ENCODE measurements at regions not wholly inside any gene's neighbourhood (a gene's known extent, or its start where the extent isn't known, plus 50 kb on each side); places are given as distances from the start of the nearest gene placed in this dataset.

- TF ChIP-seq, protein P1, sequence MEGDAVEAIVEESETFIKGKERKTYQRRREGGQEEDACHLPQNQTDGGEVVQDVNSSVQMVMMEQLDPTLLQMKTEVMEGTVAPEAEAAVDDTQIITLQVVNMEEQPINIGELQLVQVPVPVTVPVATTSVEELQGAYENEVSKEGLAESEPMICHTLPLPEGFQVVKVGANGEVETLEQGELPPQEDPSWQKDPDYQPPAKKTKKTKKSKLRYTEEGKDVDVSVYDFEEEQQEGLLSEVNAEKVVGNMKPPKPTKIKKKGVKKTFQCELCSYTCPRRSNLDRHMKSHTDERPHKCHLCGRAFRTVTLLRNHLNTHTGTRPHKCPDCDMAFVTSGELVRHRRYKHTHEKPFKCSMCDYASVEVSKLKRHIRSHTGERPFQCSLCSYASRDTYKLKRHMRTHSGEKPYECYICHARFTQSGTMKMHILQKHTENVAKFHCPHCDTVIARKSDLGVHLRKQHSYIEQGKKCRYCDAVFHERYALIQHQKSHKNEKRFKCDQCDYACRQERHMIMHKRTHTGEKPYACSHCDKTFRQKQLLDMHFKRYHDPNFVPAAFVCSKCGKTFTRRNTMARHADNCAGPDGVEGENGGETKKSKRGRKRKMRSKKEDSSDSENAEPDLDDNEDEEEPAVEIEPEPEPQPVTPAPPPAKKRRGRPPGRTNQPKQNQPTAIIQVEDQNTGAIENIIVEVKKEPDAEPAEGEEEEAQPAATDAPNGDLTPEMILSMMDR (IDR thresholded peaks at IDR 0.05 in 8 of 11, conservative IDR thresholded peaks at IDR 0.05 in 3 of 11): no peak
- no peak for TF ChIP-seq POLR2A (IDR thresholded peaks at IDR 0.05)
Measured at GRCh38 chr21:35416866-35417489, 367.9 kb upstream of the RUNX1 start.

Data from spleen (tissue), 7 donors.